Keratinocyte (primary cell): ENCODE measurements at regions not wholly inside any gene's neighbourhood (a gene's known extent, or its start where the extent isn't known, plus 50 kb on each side); places are given as distances from the start of the nearest gene placed in this dataset.

ENCODE experiments used
- DNase-seq: peaks from one replicate; pipeline ENCODE4 v3.0.0-alpha.2; 2011; ENCODE audit warnings: low read depth, missing footprints, low spot score
- FAIRE-seq: peaks from 2 replicates; lab custom pipeline; 2011; peaks lifted over from hg19 to GRCh38; lab: Jason Lieb, UNC
- H2AFZ ChIP-seq: 2 replicates; pipeline ENCODE4 v1.6.0; 2012; ENCODE audit warnings: low read length, control low read depth, inconsistent platforms; ENCODE audit not compliant: control insufficient read depth
- H3K27ac ChIP-seq: 2 replicates; pipeline ENCODE4 v1.5.1; 2011; ENCODE audit warnings: low read length; ENCODE audit not compliant: control insufficient read depth, insufficient read depth
- H3K27me3 ChIP-seq: 3 replicates; pipeline ENCODE4 v1.6.0; 2011; ENCODE audit warnings: low read length; ENCODE audit not compliant: control insufficient read depth, insufficient read depth; ENCODE audit errors: extremely low read depth
- H3K36me3 ChIP-seq, 2 experiments: 2 replicates in 1 of 2; 3 replicates in 1 of 2; pipeline ENCODE4 v1.5.1; 2011; ENCODE audit warnings: low read length in 2 of 2, mild to moderate bottlenecking in 1 of 2; ENCODE audit not compliant: control insufficient read depth in 2 of 2, insufficient read depth in 2 of 2; ENCODE audit errors: extremely low read depth in 1 of 2
- H3K4me1 ChIP-seq: 3 replicates; pipeline ENCODE4 v1.5.1; 2011; ENCODE audit warnings: low read length; ENCODE audit not compliant: control insufficient read depth, insufficient read depth; ENCODE audit errors: extremely low read depth
- H3K4me2 ChIP-seq: 3 replicates; pipeline ENCODE4 v1.6.0; 2011; ENCODE audit warnings: low read depth, low read length; ENCODE audit not compliant: control insufficient read depth, insufficient read depth; ENCODE audit errors: extremely low read depth
- H3K4me3 ChIP-seq, 3 experiments: fragments of 200-600 bp in 1 of 3; sonication (generic) in 1 of 3; 2 replicates in 2 of 3; 3 replicates in 1 of 3; pipeline ENCODE4 v1.5.1; 2011 to 2016; ENCODE audit warnings: low read length in 3 of 3, mild to moderate bottlenecking in 3 of 3, control low read depth in 2 of 3, inconsistent platforms in 1 of 3, low read depth in 1 of 3, mixed read lengths in 1 of 3, mixed run types in 1 of 3, moderate library complexity in 1 of 3; ENCODE audit not compliant: control insufficient read depth in 2 of 3, insufficient read depth in 2 of 3; ENCODE audit errors: extremely low read depth in 1 of 3
- H3K79me2 ChIP-seq: 2 replicates; pipeline ENCODE4 v1.6.0; 2012; ENCODE audit warnings: low read length; ENCODE audit not compliant: control insufficient read depth, insufficient read depth
- H3K9ac ChIP-seq: 3 replicates; pipeline ENCODE4 v1.6.0; 2011; ENCODE audit warnings: low read length; ENCODE audit not compliant: control insufficient read depth, insufficient read depth; ENCODE audit errors: extremely low read depth
- H3K9me1 ChIP-seq: 3 replicates; pipeline ENCODE4 v1.6.0; 2011; ENCODE audit warnings: low read length; ENCODE audit not compliant: control insufficient read depth, insufficient read depth; ENCODE audit errors: extremely low read depth
- H3K9me3 ChIP-seq: 2 replicates; pipeline ENCODE4 v1.5.1; 2012; ENCODE audit warnings: low read depth, low read length; ENCODE audit not compliant: control insufficient read depth
- H4K20me1 ChIP-seq: 3 replicates; pipeline ENCODE4 v1.6.0; 2011; ENCODE audit warnings: low read length; ENCODE audit not compliant: control insufficient read depth, insufficient read depth; ENCODE audit errors: extremely low read depth
- EZH2 ChIP-seq: IDR thresholded peaks from one replicate; pipeline ENCODE4 v1.6.1; 2012; ENCODE audit warnings: inconsistent platforms, mild to moderate bottlenecking, low read length, moderate library complexity
- dilution Hi-C: fragments of 300-500 bp; cut with MboI; formaldehyde crosslinking; loops from one replicate; pipeline ENCODE4 v1.7.0; 2020; ENCODE audit warnings: low sequenced_read_pairs; ENCODE audit not compliant: extremely low pct_ligation_motif_present
- TF ChIP-seq, protein P1 (sequence below), 3 experiments: IDR thresholded peaks in 1 of 3; conservative IDR thresholded peaks in 1 of 3; optimal IDR thresholded peaks in 1 of 3; 2 replicates in 2 of 3; 3 replicates in 1 of 3; pipeline versions ENCODE3 to v1.5.1; 2011; ENCODE audit warnings: low read length in 3 of 3, mild to moderate bottlenecking in 3 of 3, moderate library complexity in 2 of 3, control low read depth in 1 of 3, inconsistent platforms in 1 of 3; ENCODE audit not compliant: insufficient read depth in 2 of 3; ENCODE audit errors: extremely low read depth in 1 of 3

- Histone ChIP-seq H3K9me1 (no peaks in the 10 kb centered on the region), H3K4me3 (no peak overlapping the region), H2AFZ (no peak overlapping the region), H3K4me2 (no peak overlapping the region), H4K20me1 (no peaks in the 10 kb centered on the region), H3K9me3 (no peaks in the 10 kb centered on the region), H3K27ac (no peak overlapping the region), H3K79me2 (no peaks in the 10 kb centered on the region), H3K27me3 (no peaks in the 10 kb centered on the region), H3K4me1 (no peaks in the 10 kb centered on the region), H3K36me3 (no peaks in the 10 kb centered on the region), H3K9ac (no peak overlapping the region)
- dilution Hi-C loops, result no loop called here
- no peak for FAIRE-seq
- no peak for TF ChIP-seq EZH2
- TF ChIP-seq, protein P1, sequence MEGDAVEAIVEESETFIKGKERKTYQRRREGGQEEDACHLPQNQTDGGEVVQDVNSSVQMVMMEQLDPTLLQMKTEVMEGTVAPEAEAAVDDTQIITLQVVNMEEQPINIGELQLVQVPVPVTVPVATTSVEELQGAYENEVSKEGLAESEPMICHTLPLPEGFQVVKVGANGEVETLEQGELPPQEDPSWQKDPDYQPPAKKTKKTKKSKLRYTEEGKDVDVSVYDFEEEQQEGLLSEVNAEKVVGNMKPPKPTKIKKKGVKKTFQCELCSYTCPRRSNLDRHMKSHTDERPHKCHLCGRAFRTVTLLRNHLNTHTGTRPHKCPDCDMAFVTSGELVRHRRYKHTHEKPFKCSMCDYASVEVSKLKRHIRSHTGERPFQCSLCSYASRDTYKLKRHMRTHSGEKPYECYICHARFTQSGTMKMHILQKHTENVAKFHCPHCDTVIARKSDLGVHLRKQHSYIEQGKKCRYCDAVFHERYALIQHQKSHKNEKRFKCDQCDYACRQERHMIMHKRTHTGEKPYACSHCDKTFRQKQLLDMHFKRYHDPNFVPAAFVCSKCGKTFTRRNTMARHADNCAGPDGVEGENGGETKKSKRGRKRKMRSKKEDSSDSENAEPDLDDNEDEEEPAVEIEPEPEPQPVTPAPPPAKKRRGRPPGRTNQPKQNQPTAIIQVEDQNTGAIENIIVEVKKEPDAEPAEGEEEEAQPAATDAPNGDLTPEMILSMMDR (optimal IDR thresholded peaks at IDR 0.05 in 1 of 3, IDR thresholded peaks at IDR 0.05 in 1 of 3, conservative IDR thresholded peaks at IDR 0.05 in 1 of 3; ENCODE audit: extremely low read depth in 1 of 3, insufficient read depth in 2 of 3, low read length in 3 of 3), result no peak
- DNase-seq, result no peak
These were observed 364.6 kb upstream of the ZNF385D start for GRCh38 chr3:22115581-22115980.

DNA sequence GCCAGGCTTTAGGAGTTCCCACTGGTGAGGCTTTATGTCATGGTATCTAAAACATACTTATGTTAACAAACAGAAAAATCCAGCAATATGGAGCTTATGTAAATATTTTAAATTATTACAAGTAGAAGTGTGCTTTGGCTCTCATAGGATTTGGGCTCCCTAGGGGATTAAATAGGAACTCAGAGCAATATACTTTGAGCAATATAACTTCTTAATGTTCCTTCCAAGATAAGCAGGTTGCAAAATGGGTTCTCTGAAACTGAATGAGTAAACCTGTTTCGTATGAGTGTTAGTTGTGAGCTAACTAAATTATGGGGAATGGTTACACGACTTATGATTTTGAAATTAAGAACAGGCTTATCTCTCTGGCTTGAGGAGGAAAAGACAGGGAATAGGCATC is 366.1 kb upstream of the ZNF385D start:
- Histone ChIP-seq H4K20me1 (no peaks in the 10 kb centered on the region), H2AFZ (no peak overlapping the region), H3K4me1 (no peaks in the 10 kb centered on the region), H3K36me3 (no peaks in the 10 kb centered on the region), H3K9ac (no peak overlapping the region), H3K9me1 (no peaks in the 10 kb centered on the region), H3K27ac (no peak overlapping the region), H3K79me2 (no peaks in the 10 kb centered on the region), H3K4me3 (no peak overlapping the region), H3K4me2 (no peak overlapping the region), H3K27me3 (no peaks in the 10 kb centered on the region), H3K9me3 (no peaks in the 10 kb centered on the region)
- TF ChIP-seq EZH2, result no peak
- TF ChIP-seq, protein P1 (optimal IDR thresholded peaks at IDR 0.05 in 1 of 3, IDR thresholded peaks at IDR 0.05 in 1 of 3, conservative IDR thresholded peaks at IDR 0.05 in 1 of 3; ENCODE audit: extremely low read depth in 1 of 3, insufficient read depth in 2 of 3, low read length in 3 of 3), result no peak
- FAIRE-seq (no peak), DNase-seq (no peak)
- dilution Hi-C loops, result no loop called here
